HG03521 (cell line): ENCODE measurements at regions not wholly inside any gene's neighbourhood (a gene's known extent, or its start where the extent isn't known, plus 50 kb on each side); places are given as distances from the start of the nearest gene placed in this dataset.

Source experiments
- ATAC-seq: cut with Tn5 transposase; IDR thresholded peaks from one replicate; pipeline ENCODE4 v1.9.1; 2021; ENCODE audit warnings: mild to moderate bottlenecking, moderate library complexity; ENCODE audit not compliant: unreplicated experiment

- ATAC-seq: no peak
These were observed 412.7 kb downstream of the CETN3 start for GRCh38 chr5:89996890-89997289.

GRCh38 chr5:89996335-89996734 is 413.2 kb downstream of the CETN3 start:
- no peak for ATAC-seq

DNA sequence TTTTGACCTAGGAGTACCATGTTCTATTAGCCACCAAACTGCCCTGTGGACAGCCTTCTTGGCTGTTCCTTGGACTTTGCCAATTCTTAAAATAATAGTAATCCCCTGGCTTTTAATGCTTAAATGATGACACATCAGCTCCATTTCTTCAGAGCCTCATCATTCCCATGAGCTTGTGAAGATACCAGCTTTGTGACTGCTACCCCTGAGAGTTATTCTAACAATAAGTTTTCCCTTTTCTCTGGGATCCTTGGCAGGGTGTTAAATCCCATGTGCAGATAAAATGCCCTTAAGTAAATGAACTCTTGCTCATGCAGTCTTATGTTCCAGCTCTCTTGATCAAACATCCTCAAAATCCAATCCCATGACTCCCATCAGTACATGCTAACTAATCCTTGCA is 415.3 kb downstream of the CETN3 start:
- ATAC-seq: no peak

DNA sequence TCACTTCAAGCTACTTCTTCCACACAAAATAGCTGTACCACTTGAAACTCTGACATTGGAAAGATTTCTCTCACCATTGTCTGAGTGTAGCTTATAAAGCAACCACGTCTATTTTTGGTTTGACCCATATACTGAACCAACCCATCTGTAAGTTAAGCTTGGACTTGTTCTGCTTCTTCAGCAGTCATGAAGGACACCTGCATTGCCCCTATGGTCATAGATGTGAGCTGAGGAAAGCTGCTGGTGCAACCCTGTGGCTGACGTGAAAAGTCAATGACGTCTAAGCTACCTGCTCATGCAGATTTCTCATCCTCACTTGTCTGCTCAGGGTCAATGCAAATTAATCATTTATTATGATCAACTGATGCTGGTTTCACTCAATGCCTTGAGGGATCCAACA is 417.4 kb downstream of the CETN3 start:
- ATAC-seq: no peak

DNA sequence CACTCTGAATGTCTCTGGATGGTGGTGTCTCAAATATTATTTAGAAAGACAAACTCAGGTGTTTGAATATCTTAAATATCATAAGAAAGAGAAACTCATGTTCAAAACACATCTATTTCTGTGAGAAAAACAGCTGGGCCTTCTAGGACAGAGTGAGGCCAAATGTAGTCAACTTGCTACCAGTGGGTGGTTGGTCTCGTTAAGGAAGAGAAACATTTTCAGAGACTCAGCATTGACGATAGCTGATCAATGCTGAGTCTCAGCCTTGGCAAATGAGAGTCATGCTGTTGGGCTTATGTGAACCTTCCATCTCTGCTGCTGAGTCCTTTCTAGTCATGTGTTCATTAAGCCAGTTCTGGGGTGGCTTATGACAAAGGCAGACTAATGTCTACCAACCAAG is 418.0 kb downstream of the CETN3 start:
- no peak for ATAC-seq

DNA sequence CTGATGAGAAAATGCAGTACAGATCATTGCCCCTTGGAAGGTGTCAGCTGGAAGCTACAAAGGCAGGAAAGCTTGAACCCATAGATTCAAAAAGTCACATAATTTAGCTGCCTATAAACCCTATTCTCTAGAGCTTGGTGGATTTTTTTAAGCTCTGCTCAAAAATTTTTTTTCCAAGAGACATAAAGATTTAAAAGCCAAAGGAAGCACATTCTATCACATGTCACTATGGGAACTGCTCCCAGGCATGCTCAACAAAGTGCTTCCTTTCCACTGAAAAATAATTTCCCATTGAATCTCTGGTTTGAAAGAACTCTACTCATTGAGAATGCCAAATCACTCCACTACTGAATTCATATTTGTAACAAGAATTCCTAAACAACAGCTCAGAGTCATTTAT is 419.8 kb downstream of the CETN3 start:
- no peak for ATAC-seq

DNA sequence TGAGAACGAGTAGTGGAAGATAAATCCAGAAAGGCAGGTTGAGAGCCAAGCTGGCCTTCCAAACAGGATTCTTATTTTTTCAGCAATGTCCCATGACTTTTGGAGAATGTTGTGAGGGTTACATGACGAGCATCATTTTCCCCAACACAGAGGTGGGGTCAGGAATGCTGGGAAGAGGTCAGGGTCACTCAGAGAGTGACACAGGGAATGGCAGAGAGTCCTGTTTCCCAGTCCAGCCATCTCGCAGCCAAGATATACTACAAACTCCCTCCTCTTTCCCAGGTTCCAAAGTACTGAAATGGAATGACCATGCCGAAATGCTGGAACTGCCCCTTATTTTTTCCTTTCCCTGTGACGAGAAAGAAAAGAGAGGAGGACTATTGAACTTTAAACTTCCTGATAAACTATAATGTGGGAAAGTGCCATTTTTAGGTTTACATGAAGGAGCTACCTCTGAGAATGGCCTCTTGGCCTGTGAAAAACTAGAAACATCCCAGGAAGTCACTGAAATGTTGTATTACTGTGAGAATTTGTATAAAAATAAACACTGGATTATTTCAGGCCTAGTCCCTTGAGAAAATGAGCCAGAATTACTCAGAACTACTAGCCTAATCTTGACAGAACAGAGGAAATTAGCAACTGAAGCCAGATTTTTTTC is 420.4 kb downstream of the CETN3 start:
- no peak for ATAC-seq

DNA sequence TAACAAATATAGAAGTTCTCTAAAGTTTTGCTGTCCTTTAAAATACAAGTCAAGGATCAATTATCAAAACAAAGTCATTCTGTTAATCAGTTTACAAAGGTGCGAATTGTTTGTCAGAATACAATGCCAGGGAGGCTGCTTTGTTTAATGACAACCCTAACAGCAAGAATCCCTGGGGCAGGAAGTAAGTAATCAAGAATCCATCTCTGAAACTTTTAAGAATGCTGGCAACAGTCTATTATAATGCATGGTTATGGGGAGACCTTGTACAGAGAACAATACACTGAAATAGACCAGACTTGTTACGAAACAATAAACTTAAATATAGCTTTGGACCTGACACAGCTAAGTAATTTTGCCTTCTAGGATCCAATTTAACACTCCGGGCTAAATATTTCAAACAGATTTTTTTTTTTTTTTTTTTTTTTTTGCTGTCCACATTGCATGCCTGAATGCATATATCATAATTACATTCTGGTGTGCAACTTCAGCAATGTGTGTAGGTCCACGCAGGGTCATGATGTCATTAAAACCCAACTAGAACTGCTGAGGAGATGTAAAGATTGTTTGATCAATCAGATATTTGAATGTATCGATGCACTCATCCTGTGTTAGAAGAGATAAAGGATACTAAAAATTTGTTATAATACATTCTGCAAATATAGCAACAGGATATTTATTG is 421.3 kb downstream of the CETN3 start:
- no peak for ATAC-seq

- ATAC-seq: no peak
These were observed 426.3 kb downstream of the CETN3 start for GRCh38 chr5:89983216-89983615.

GRCh38 chr5:89981878-89982773 is 427.4 kb downstream of the CETN3 start:
- no peak for ATAC-seq

DNA sequence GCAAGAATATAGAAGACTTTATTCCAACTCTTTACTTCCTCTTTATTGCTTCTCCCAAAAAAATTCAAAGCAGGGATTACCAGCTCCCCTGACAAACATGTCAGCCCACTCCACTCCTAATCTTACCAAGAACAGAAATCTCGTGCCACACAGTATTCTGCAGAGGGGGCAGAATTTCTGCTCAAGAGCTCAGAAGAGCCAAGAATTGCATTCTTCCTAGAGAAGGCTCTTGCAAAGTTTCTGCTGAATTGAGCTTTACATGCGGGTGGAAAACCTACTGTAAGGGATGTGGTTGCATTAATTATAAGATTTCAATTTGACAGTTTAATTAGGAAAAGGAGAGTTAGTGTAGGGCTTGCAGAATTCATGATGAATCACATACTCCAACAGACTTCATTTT is 428.5 kb downstream of the CETN3 start:
- ATAC-seq: no peak

- ATAC-seq: no peak
These were observed 436.0 kb downstream of the CETN3 start for GRCh38 chr5:89973516-89973915.

DNA sequence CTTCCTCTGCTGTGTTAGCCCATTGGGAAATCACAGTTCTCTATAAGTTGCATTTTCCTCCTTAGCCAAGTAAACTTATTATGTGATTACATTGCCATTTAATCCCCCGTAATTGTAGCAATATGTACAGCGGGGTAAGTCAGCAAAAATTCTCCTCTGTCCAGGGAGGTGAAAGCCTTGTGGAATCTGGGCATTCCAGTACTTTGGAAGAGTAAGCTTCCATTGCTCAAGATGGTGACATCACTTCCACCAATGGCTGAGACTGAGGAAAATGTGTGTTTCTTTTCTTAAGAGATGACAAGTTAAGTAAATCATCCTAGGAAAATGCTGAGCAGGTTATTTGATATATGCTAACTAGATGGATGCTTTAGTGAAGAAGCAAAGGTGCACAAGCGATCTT is 436.7 kb downstream of the CETN3 start:
- no peak for ATAC-seq

- no peak for ATAC-seq
These were observed 440.6 kb downstream of the CETN3 start for GRCh38 chr5:89968958-89969381.

- no peak for ATAC-seq
These were observed 441.6 kb downstream of the CETN3 start for GRCh38 chr5:89967771-89968444.

DNA sequence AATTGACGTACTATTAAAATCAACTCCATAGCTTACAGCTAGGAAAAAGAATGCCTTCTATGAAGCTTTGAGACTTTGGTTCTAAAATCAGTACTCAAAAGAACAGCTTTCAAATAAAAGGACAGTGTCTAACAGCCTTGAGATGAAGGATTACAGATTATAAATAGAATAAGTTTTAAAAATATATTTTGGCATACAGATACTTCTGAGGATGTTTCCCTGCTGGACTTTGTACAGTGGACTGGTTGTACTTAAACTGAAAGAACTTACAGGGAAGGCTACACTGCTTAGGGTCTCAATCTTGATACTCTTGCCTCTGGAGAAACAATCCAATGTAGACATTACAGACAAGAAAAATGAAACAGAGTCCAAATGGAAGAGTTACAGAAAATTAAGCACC is 452.7 kb downstream of the CETN3 start:
- ATAC-seq: no peak

DNA sequence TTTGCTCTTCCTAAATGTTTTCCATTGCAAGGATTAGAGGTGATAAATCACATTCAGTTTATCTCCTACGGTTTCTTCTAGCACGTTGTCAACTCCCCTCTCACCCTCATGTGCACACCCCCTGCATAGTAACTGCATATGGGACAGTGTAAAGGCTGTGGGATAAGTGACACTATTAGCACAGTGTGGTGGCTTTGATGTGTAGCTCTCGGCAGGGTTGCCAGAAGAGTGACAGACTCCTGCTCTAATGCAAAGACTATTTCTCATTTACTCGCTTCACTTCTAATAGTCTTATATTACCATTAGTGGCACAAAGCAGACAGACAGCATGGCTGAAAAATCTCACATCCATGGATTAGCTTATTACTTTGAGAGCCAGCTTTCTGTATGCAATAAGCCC is 454.6 kb downstream of the CETN3 start:
- ATAC-seq: no peak

DNA sequence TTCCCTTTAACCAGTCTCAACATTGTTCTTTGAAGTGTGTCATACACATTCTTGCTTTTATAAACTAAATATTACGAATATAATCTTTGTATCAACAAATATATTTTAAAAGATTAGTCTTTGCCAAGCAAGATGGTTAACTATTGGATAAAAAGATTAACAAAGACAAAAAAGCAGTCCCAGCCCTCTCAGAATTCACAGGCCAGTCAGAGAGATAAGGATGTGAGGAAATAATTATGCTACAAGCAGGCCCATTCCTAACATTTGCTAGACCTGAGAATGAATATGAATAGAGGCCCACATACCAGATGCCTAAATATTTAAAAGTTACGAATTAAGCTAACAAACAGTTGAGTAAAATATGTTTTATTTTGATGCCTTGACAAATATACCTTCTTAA is 457.7 kb downstream of the CETN3 start:
- no peak for ATAC-seq

DNA sequence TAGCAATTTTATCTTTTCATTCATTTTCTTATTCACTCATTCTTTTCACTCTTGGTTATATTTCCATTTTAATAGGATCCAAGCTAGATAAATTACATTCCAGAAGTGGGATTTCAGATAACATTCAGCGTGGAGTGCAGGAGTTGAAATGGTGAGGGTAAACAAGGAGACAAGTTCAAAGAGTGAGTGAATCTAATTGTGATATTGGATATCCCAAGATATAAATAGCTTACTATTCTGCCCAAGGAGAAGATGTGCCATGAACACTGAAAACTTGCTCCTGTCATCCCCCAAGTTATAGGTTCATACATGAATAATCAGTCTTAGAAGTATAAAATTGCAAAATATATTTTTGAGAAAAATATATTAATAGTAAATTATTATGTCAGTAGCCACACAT is 459.3 kb downstream of the CETN3 start:
- no peak for ATAC-seq

GRCh38 chr5:89948977-89949376 is 460.6 kb downstream of the CETN3 start:
- no peak for ATAC-seq

- no peak for ATAC-seq
These were observed 462.6 kb downstream of the CETN3 start for GRCh38 chr5:89946916-89947315.
